K562 (cell line): ENCODE measurements at regions not wholly inside any gene's neighbourhood (a gene's known extent, or its start where the extent isn't known, plus 50 kb on each side); places are given as distances from the start of the nearest gene placed in this dataset.
A peak's percentile ranks its signal among the peaks of the same experiment; 100 is the strongest.

Experiments
- ATAC-seq: fragments of 200-7000 bp; cut with Tn5 transposase; 3 replicates; pipeline ENCODE4 v1.9.1; 2020; ENCODE audit warnings: moderate library complexity
- BruUV-seq: library from RNA; stranded (reverse); fragments of 400-500 nt; replicated peaks from 2 replicates; lab custom pipeline; 2021; lab: Mats Ljungman, UMichigan
- CTCF ChIA-PET: fragments of 300-600 bp; formaldehyde crosslinking; extraction: SDS; loops from one replicate; lab custom pipeline; 2021; ENCODE audit warnings: low intra/inter-chr PET ratio; lab: Yijun Ruan, JAX
- POLR2A ChIA-PET: fragments of 300-600, 350-650 bp; sonication (Branson Sonifier 250); formaldehyde crosslinking; extraction: SDS; loops from one replicate; lab custom pipeline; 2021; ENCODE audit warnings: antibody characterized with exemption, inconsistent platforms; lab: Yijun Ruan, JAX
- DNase-seq, 4 experiments: peaks; one replicate each; pipeline versions ENCODE4 v3.0.0 to v3.0.0-alpha.2; 2011 to 2018; ENCODE audit warnings: low spot score in 3 of 4, mixed read lengths in 3 of 4; ENCODE audit errors: extremely low read depth in 1 of 4
- FAIRE-seq: peaks from 2 replicates; lab custom pipeline; 2011; peaks lifted over from hg19 to GRCh38; lab: Jason Lieb, UNC
- H2AFZ ChIP-seq: 2 replicates; pipeline ENCODE4 v1.6.0; 2011; ENCODE audit warnings: low read depth, low read length, control low read depth, inconsistent platforms
- H3K27ac ChIP-seq: fragments of 200-600 bp; 3 replicates; pipeline ENCODE4 v1.8.0; 2011; ENCODE audit warnings: low read depth, mild to moderate bottlenecking, control low read depth, inconsistent platforms, low read length, moderate library complexity, mixed read lengths; ENCODE audit errors: extremely low read depth
- H3K27me3 ChIP-seq, 2 experiments: fragments of 300-600 bp in 1 of 2; 2 replicates in 1 of 2; 3 replicates in 1 of 2; pipeline versions ENCODE4 v1.6.0 to v1.8.0; 2011; ENCODE audit warnings: inconsistent platforms in 2 of 2, low read length in 2 of 2, mild to moderate bottlenecking in 1 of 2, mixed read lengths in 1 of 2, moderate library complexity in 1 of 2; ENCODE audit not compliant: control insufficient read depth in 2 of 2, insufficient read depth in 2 of 2
- H3K36me3 ChIP-seq: fragments of 300-600 bp; 3 replicates; pipeline ENCODE4 v1.8.0; 2011; ENCODE audit warnings: mild to moderate bottlenecking, low read length, inconsistent platforms; ENCODE audit not compliant: control insufficient read depth, insufficient read depth
- H3K4me1 ChIP-seq, 2 experiments: fragments of 200-600 bp in 1 of 2; replicated peaks in 1 of 2; 2 replicates in 1 of 2; 3 replicates in 1 of 2; pipeline versions ENCODE4 v1.5.1 to v1.8.0; 2011; ENCODE audit warnings: inconsistent platforms in 2 of 2, low read length in 2 of 2, mild to moderate bottlenecking in 1 of 2, mixed read lengths in 1 of 2, moderate library complexity in 1 of 2; ENCODE audit not compliant: control insufficient read depth in 2 of 2, insufficient read depth in 2 of 2
- H3K4me2 ChIP-seq: 2 replicates; pipeline ENCODE4 v1.6.1; 2011; ENCODE audit warnings: low read length, control low read depth, inconsistent platforms, mixed read lengths; ENCODE audit not compliant: insufficient read depth
- H3K4me3 ChIP-seq: fragments of 200-600 bp; sonication (generic), shearing (Covaris generic); 2 replicates; pipeline ENCODE4 v1.5.1; 2016; ENCODE audit warnings: control low read depth, inconsistent platforms
- H3K79me2 ChIP-seq: fragments of 200-600 bp; 3 replicates; pipeline ENCODE4 v1.8.0; 2011; ENCODE audit warnings: low read length, inconsistent platforms; ENCODE audit not compliant: control insufficient read depth, insufficient read depth
- H3K9ac ChIP-seq, 2 experiments: 2 replicates each; pipeline versions ENCODE4 v1.6.0 to v1.6.1; 2011; ENCODE audit warnings: low read depth in 2 of 2, low read length in 2 of 2, control low read depth in 1 of 2, inconsistent platforms in 1 of 2, mild to moderate bottlenecking in 1 of 2, mixed read lengths in 1 of 2; ENCODE audit not compliant: insufficient read depth in 1 of 2
- H3K9me1 ChIP-seq: one replicate; pipeline ENCODE4 v1.6.0; 2011; ENCODE audit warnings: inconsistent platforms, mild to moderate bottlenecking, low read length, moderate library complexity; ENCODE audit not compliant: control insufficient read depth, insufficient read depth
- H3K9me3 ChIP-seq: replicated peaks from 2 replicates; pipeline ENCODE4 v1.5.1; 2011; ENCODE audit warnings: low read depth, low read length, inconsistent platforms; ENCODE audit not compliant: control insufficient read depth, insufficient read depth
- H4K20me1 ChIP-seq: replicated peaks from 2 replicates; pipeline ENCODE4 v1.6.1; 2011; ENCODE audit warnings: low read length, inconsistent platforms, mixed read lengths; ENCODE audit not compliant: control insufficient read depth, insufficient read depth
- ARID2 ChIP-seq: fragments of 450-650 bp; IDR thresholded peaks from 2 replicates; pipeline ENCODE4 v1.6.1; 2017; ENCODE audit warnings: antibody characterized with exemption, mild to moderate bottlenecking
- CXXC5 ChIP-seq: fragments of 250-450 bp; sonication (Bioruptor Pico); IDR thresholded peaks from 2 replicates; pipeline ENCODE4 v1.8.0; 2022; ENCODE audit warnings: inconsistent platforms, mild to moderate bottlenecking, moderate library complexity
- FOS ChIP-seq: IDR thresholded peaks from 3 replicates; pipeline ENCODE4 v1.6.1; 2011; ENCODE audit not compliant: insufficient read length; ENCODE audit errors: extremely low read depth
- FUS ChIP-seq: fragments of 200-400 bp; formaldehyde crosslinking; optimal IDR thresholded peaks from 2 replicates; pipeline ENCODE3; 2017; ENCODE audit warnings: low read depth, low read length
- GTF2E2 ChIP-seq: fragments of 200-800 bp; sonication (Bioruptor generic); IDR thresholded peaks from 2 replicates; pipeline ENCODE4 v1.6.1; 2016; ENCODE audit warnings: missing genetic modification characterization, missing compliant biosample characterization
- IFI16 ChIP-seq: fragments of 250-450 bp; sonication (Bioruptor Pico); IDR thresholded peaks from 2 replicates; pipeline ENCODE4 v2.1.2; 2022; ENCODE audit warnings: mild to moderate bottlenecking, inconsistent platforms
- KLF1 ChIP-seq: fragments of 450-650 bp; IDR thresholded peaks from 2 replicates; pipeline ENCODE4 v1.6.1; 2016; ENCODE audit warnings: missing genetic modification characterization, missing compliant biosample characterization
- NFE2L1 ChIP-seq: fragments of 450-650 bp; IDR thresholded peaks from 2 replicates; pipeline ENCODE4 v1.6.1; 2016; ENCODE audit warnings: missing genetic modification characterization, low read depth, mild to moderate bottlenecking, missing compliant biosample characterization, moderate library complexity, borderline replicate concordance
- POLR2AphosphoS5 ChIP-seq: IDR thresholded peaks from 2 replicates; pipeline ENCODE4 v1.6.1; 2011; ENCODE audit warnings: mild to moderate bottlenecking, low read depth, low read length, moderate library complexity; ENCODE audit not compliant: control insufficient read depth, insufficient read depth
- RCOR1 ChIP-seq, 2 experiments: IDR thresholded peaks; 2 replicates each; pipeline ENCODE4 v1.6.1; 2012; ENCODE audit warnings: low read depth in 2 of 2, low read length in 2 of 2, borderline replicate concordance in 1 of 2, improper control_type of control experiment in 1 of 2
- SUPT5H ChIP-seq: fragments of 450-650 bp; IDR thresholded peaks from 2 replicates; pipeline ENCODE4 v1.6.1; 2016
- TEAD1 ChIP-seq, 2 experiments: fragments of 450-650 bp in 1 of 2; sonication (generic) in 1 of 2; formaldehyde crosslinking; IDR thresholded peaks; 2 replicates each; pipeline versions ENCODE4 v1.4.0 to v1.8.0; 2020 to 2022; ENCODE audit warnings: mild to moderate bottlenecking in 2 of 2, missing genetic modification reagents in 1 of 2
- U2AF1 ChIP-seq: fragments of 200-400 bp; formaldehyde crosslinking; optimal IDR thresholded peaks from 2 replicates; pipeline ENCODE3; 2017; ENCODE audit warnings: mild to moderate bottlenecking, low read depth, low read length, moderate library complexity
- WGBS: fragments of 100-300 bp; shearing (Covaris generic); methylation state at CpG from one replicate; pipeline ENCODE4 v1.1.6; 2016; ENCODE audit warnings: low coverage, mixed read lengths; ENCODE audit not compliant: insufficient coverage; ENCODE audit errors: missing lambda C conversion rate; 5-methylcytosine and 5-hydroxymethylcytosine counted together
- in situ Hi-C: fragments of 300-500 bp; cut with MboI; formaldehyde crosslinking; loops from 4 replicates; pipeline ENCODE4 v1.15.0; 2018; ENCODE audit warnings: inconsistent platforms, mixed read lengths
- intact Hi-C: fragments of 100-400 bp; cut with micrococcal nuclease; formaldehyde crosslinking; loops from 2 replicates; pipeline ENCODE4 v1.14.2; 2022
- TF ChIP-seq, protein P1 (sequence below): fragments of 450-650 bp; formaldehyde crosslinking; IDR thresholded peaks from 2 replicates; pipeline ENCODE4 v1.4.0; 2022; ENCODE audit warnings: missing genetic modification characterization
- TF ChIP-seq, protein P2 (sequence below): fragments of 250-450 bp; sonication (Bioruptor Pico); IDR thresholded peaks from 2 replicates; pipeline ENCODE4 v1.5.1; 2021; ENCODE audit warnings: mild to moderate bottlenecking
- TF ChIP-seq, protein P3 (sequence below): fragments of 450-650 bp; IDR thresholded peaks from 2 replicates; pipeline ENCODE4 v1.6.1; 2016

DNA sequence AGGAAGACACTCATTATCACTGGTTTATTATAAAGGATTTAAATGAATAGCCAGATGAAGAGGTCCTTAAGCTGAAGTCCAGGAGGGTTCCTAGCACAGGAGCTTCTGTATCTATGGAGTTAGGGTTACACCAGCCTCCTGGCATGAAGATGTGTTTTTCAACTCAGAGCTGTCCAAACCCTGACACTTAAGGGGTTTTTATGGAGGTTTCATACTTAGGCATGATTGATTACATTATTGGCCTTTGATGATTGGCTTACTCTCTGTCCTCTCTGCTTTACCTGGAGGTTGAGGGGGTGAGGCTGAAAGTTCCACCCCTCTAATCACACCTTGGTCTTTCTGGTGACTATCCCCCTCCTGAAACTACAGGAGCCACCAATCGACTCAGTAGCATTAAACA is 84.9 kb upstream of the ZNF169 start:
- H3K4me3 ChIP-seq = no peak overlapping the region
- no peaks in the 10 kb centered on the region for H3K9me1 ChIP-seq
- no peak overlapping the region for H3K4me2 ChIP-seq
- BruUV-seq = no TSS peak
- 93% methylated on average over 1 of the region's 1 CpG for WGBS
- ChIA-PET POLR2A (interaction anchor here (0.6 to 1.7 kb wide), 5 partner anchors 10 to 130 kb away, joined by 3 to 7 read pairs (median 3); no protein-coding TSS in a partner anchor), CTCF (no interaction called here)
- H3K79me2 ChIP-seq = peaks cover 86% of the 10 kb centered on the region
- no peaks in the 10 kb centered on the region for H3K27me3 ChIP-seq
- FAIRE-seq = no peak
- H3K4me1 ChIP-seq = 0 out of 5 replicates have a peak, but pooled peaks cover 0 to 2% of the 10 kb centered on the region in 2 experiments
- H4K20me1 ChIP-seq = peaks cover 52% of the 10 kb centered on the region
- H3K27ac ChIP-seq = no peak overlapping the region
- in situ Hi-C loops = no loop called here
- peaks cover 95% of the 10 kb centered on the region for H3K36me3 ChIP-seq
- H2AFZ ChIP-seq = no peak overlapping the region
- intact Hi-C loops = no loop called here
- no peak overlapping the region for H3K9ac ChIP-seq
- no peak for DNase-seq
- TF ChIP-seq, protein P1, sequence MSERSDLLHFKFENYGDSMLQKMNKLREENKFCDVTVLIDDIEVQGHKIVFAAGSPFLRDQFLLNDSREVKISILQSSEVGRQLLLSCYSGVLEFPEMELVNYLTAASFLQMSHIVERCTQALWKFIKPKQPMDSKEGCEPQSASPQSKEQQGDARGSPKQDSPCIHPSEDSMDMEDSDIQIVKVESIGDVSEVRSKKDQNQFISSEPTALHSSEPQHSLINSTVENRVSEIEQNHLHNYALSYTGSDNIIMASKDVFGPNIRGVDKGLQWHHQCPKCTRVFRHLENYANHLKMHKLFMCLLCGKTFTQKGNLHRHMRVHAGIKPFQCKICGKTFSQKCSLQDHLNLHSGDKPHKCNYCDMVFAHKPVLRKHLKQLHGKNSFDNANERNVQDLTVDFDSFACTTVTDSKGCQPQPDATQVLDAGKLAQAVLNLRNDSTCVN (CRISPR knock-in tag) = no peak
- TF ChIP-seq FOS (no peak), NFE2L1 (no peak), POLR2AphosphoS5 (peak; percentile 12; the same call in 1 of the 2 replicates), GTF2E2 (tag) (no peak), SUPT5H (peak; percentile 33; the same call in 1 of the 2 replicates), CXXC5 (no peak), KLF1 (tag) (no peak), FUS (no peak), RCOR1 (IDR thresholded peaks at IDR 0.05; ENCODE audit: borderline replicate concordance in 1 of 2, low read depth in 2 of 2, low read length in 2 of 2) (no peak), U2AF1 (no peak), TEAD1 (CRISPR knock-in tag; IDR thresholded peaks at IDR 0.05) (no peak), ARID2 (no peak), IFI16 (CRISPR knock-in tag) (no peak)
- TF ChIP-seq, protein P2, sequence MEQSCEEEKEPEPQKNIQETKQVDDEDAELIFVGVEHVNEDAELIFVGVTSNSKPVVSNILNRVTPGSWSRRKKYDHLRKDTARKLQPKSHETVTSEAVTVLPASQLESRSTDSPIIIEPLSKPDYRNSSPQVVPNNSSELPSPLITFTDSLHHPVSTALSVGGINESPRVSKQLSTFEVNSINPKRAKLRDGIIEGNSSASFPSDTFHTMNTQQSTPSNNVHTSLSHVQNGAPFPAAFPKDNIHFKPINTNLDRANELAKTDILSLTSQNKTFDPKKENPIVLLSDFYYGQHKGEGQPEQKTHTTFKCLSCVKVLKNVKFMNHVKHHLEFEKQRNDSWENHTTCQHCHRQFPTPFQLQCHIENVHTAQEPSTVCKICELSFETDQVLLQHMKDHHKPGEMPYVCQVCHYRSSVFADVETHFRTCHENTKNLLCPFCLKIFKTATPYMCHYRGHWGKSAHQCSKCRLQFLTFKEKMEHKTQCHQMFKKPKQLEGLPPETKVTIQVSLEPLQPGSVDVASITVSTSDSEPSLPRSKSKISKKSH = no peak
- TF ChIP-seq, protein P3, sequence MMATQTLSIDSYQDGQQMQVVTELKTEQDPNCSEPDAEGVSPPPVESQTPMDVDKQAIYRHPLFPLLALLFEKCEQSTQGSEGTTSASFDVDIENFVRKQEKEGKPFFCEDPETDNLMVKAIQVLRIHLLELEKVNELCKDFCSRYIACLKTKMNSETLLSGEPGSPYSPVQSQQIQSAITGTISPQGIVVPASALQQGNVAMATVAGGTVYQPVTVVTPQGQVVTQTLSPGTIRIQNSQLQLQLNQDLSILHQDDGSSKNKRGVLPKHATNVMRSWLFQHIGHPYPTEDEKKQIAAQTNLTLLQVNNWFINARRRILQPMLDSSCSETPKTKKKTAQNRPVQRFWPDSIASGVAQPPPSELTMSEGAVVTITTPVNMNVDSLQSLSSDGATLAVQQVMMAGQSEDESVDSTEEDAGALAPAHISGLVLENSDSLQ = no peak
- no peak for ATAC-seq
- no peaks in the 10 kb centered on the region for H3K9me3 ChIP-seq
